ENCODE measurements at regions not wholly inside any gene's neighbourhood (a gene's known extent, or its start where the extent isn't known, plus 50 kb on each side); places are given as distances from the start of the nearest gene placed in this dataset.
"Not testable (repeated sequence)": the region's sequence is repeated elsewhere in the genome, so short reads cannot be mapped to it uniquely, and the experiment has no call there.

GRCh38 chr3:150127011-150127490, 156.4 kb upstream of the PFN2 start:
- ChIA-PET CTCF (interaction anchor here (1.0 kb wide), 1 partner anchor 51 kb away, joined by 3 read pairs; no protein-coding TSS in a partner anchor), POLR2A (ENCODE audit: low non-redundant PET) (no interaction called here)
- no peak for TF ChIP-seq CTCF (conservative IDR thresholded peaks at IDR 0.05; ENCODE audit: low read depth)
- H3K27ac ChIP-seq, result no peak overlapping the region
- no peak for DNase-seq (ENCODE audit: low spot score)

GRCh38 chr3:150124142-150124541, 153.4 kb upstream of the PFN2 start:
- H3K27ac ChIP-seq, result no peak overlapping the region
- DNase-seq (ENCODE audit: low spot score), result no peak
- ChIA-PET CTCF (no interaction called here), POLR2A (ENCODE audit: low non-redundant PET) (no interaction called here)
- no peak for TF ChIP-seq CTCF (conservative IDR thresholded peaks at IDR 0.05; ENCODE audit: low read depth)

- POLR2A ChIA-PET (ENCODE audit: low non-redundant PET); CTCF ChIA-PET; H3K27ac ChIP-seq; DNase-seq (ENCODE audit: low spot score): not testable (repeated sequence)
Measured at GRCh38 chr3:150123249-150123648, 152.6 kb upstream of the PFN2 start.

DNA sequence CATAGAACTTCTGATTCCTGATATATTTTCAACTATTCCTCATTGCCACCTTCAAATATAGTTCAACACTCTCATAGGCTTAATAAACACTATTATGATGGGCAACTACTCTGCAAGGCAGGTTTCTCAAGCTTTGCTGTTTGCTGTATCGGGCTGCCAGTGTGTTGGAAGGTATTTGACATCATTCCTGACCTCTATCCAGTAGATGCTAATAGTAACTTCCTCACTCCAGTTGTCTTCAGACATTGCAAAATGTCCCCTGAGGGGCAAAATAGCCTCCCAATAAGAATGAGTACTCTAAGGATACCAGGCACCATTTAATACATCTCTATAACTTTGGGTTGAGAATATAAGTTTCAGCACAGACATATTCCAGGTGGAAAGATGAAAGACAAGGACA, 147.5 kb upstream of the PFN2 start:
- ChIA-PET POLR2A (ENCODE audit: low non-redundant PET) (no interaction called here), CTCF (no interaction called here)
- no peak for DNase-seq (ENCODE audit: low spot score)
- TF ChIP-seq CTCF (conservative IDR thresholded peaks at IDR 0.05; ENCODE audit: low read depth), result no peak
- no peak overlapping the region for H3K27ac ChIP-seq

- no peak for DNase-seq (ENCODE audit: low spot score)
- no peak overlapping the region for H3K27ac ChIP-seq
- POLR2A ChIA-PET (ENCODE audit: low non-redundant PET), result no interaction called here
- CTCF ChIA-PET, result no interaction called here
- no peak for TF ChIP-seq CTCF (conservative IDR thresholded peaks at IDR 0.05; ENCODE audit: low read depth)
Measured at GRCh38 chr3:150117076-150117475, 146.4 kb upstream of the PFN2 start.

- ChIA-PET CTCF (interaction anchor here (0.7 to 1.3 kb wide), 2 partner anchors 13 to 35 kb away, joined by 3 read pairs; no protein-coding TSS in a partner anchor), POLR2A (ENCODE audit: low non-redundant PET) (no interaction called here)
- no peak for DNase-seq (ENCODE audit: low spot score)
- TF ChIP-seq CTCF (conservative IDR thresholded peaks at IDR 0.05; ENCODE audit: low read depth), result no peak
- H3K27ac ChIP-seq, result no peak overlapping the region
Measured at GRCh38 chr3:150116196-150116595, 145.5 kb upstream of the PFN2 start.

DNA sequence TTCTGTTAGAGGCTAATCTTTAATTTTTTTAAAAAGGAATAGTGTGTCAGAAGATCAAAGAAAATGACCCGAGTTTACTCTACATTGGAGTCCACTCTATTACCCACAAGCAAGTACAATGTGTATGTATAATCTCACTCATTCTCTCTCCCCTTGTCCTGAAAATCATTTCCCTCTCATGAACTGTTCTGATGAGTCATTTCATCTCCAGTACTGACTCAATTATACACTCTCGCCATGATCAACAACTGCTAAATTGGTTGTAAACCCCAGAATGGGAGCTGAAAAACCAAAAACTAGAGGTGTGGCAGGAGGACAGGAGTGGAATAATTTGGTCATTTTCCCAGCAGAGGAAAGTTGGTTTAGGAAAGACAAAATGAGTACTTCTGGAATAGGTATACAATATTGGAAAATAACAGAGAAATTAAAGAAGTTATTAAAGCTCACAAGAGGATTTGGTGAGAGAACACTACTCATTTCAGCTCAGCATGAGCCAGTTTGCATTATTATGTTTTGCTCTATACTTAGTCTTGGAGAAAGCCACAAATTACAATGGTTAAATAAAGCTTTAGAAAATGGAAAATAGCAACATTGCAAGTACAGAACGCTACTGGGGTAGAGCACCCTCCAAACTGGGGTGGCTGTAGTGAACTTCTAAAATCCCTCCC, 144.3 kb upstream of the PFN2 start:
- no peak overlapping the region for H3K27ac ChIP-seq
- POLR2A ChIA-PET (ENCODE audit: low non-redundant PET), result no interaction called here
- CTCF ChIA-PET, result interaction anchor here (1.3 kb wide), 1 partner anchor 14 kb away, joined by 3 read pairs; no protein-coding TSS in a partner anchor
- DNase-seq (ENCODE audit: low spot score), result no peak
- TF ChIP-seq CTCF (conservative IDR thresholded peaks at IDR 0.05; ENCODE audit: low read depth), result no peak

Measured in RWPE1 (cell line).